Left cardiac atrium (tissue), 4 donors: ENCODE measurements at regions not wholly inside any gene's neighbourhood (a gene's known extent, or its start where the extent isn't known, plus 50 kb on each side); places are given as distances from the start of the nearest gene placed in this dataset.
"Not testable (repeated sequence)": the region's sequence is repeated elsewhere in the genome, so short reads cannot be mapped to it uniquely, and the experiment has no call there.

Experiments used
- ATAC-seq, 2 donors: fragments of 200-7000 bp; cut with Tn5 transposase; one replicate each; pipeline ENCODE4 v1.9.1; 2020; ENCODE audit warnings: mild to moderate bottlenecking in 2 of 2, moderate library complexity in 2 of 2
- DNase-seq: peaks from one replicate; pipeline ENCODE4 v3.0.0-alpha.2; 2020
- intact Hi-C, 2 donors: fragments of 100-400 bp; cut with DNase I; formaldehyde crosslinking; loops; one replicate each; pipeline versions ENCODE4 v1.14.1 to v1.15.1; 2022 to 2023
- donor health status: DM: no; HTN: yes; CAD: no.
- donor health status: DM: no; HTN: yes; CAD: no; lungs with severe emphysema.
- donor health status: DM: yes; HTN: yes; CAD: no.
- donor health status: Dilated cardiomyopathy.

- intact Hi-C loops: no loop called here
- DNase-seq (no peak), ATAC-seq (no peak)
Measured at GRCh38 chr1:30138891-30139290, 584.5 kb downstream of the MATN1 start.

DNA sequence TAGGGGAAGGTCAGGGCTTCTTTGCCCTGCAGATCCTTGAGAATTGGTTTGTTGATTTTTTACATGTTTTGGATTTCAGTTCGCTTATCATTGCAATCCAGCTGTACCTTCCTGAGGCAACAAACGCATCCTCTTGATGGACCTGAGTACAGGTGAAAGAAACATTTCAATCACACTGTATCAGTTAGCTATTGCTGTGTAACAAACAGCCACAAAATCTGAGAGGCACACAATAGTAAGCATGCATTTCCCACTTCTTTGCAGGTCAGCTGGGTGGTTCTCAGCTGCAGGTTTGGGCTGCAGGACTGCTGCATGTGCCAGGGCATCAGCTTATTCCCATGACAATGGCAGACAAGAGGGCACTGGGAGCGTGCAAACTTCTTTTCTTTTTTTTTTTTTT is 586.4 kb downstream of the MATN1 start:
- no peak for ATAC-seq
- intact Hi-C loops: no loop called here
- DNase-seq: no peak

GRCh38 chr1:30135698-30136097 is 587.7 kb downstream of the MATN1 start:
- no peak for DNase-seq
- ATAC-seq: no peak
- intact Hi-C loops: no loop called here

- ATAC-seq (no peak), DNase-seq (no peak)
- intact Hi-C loops: no loop called here
Measured at GRCh38 chr1:30134466-30135217, 588.7 kb downstream of the MATN1 start.

GRCh38 chr1:30133414-30134055 is 589.9 kb downstream of the MATN1 start:
- intact Hi-C loops: no loop called here
- ATAC-seq: no peak
- DNase-seq: no peak

GRCh38 chr1:30132602-30133286 is 590.6 kb downstream of the MATN1 start:
- ATAC-seq (no peak), DNase-seq (no peak)
- intact Hi-C loops: no loop called here

DNA sequence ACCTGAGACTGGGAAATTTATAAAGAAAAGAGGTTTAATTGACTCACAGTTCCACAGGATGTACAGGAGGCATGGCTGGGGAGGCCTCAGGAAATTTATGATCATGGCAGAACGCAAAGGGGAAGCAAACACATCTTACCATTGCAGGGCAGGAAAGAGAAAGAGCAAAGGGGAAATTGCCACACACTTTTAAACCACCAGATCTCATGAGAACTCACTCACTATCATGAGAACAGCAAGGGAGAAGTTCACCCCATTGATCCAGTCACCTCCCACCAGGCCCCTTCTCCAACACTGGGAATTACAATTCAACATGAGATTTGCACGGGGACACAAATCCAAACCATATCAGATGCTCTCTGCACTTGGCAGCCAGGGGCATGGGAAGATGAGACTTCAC is 592.8 kb downstream of the MATN1 start:
- intact Hi-C loops, ATAC-seq, DNase-seq: not testable (repeated sequence)

DNA sequence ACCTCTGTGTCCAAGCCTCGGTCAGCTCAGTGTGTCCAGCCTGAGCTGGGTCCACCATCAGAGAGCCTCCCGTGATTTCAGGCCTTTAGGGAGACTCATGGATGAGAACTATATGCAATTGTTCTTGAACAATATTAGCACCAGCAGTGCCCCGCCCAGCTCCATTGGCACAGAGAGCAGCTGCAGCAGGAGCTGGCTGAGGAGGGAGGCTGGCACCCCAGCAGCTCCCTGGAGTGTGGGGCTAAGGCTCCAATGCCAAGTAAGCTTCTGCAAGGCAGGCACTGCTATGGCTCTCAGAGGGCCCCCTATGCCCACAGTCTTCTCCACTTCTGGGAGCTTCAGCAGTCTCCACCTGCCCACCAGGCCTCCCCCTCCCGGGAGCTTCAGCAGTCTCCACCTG is 593.3 kb downstream of the MATN1 start:
- ATAC-seq (no peak), DNase-seq (no peak)
- intact Hi-C loops: no loop called here

- intact Hi-C loops: no loop called here
- ATAC-seq (no peak), DNase-seq (no peak)
Measured at GRCh38 chr1:30129421-30130055, 593.8 kb downstream of the MATN1 start.

GRCh38 chr1:30129001-30129408 is 594.4 kb downstream of the MATN1 start:
- ATAC-seq (peak; percentile 86 to 88), DNase-seq (no peak)
- intact Hi-C loops: no loop called here

GRCh38 chr1:30126848-30127247 is 596.5 kb downstream of the MATN1 start:
- ATAC-seq (no peak), DNase-seq (no peak)
- intact Hi-C loops: no loop called here

DNA sequence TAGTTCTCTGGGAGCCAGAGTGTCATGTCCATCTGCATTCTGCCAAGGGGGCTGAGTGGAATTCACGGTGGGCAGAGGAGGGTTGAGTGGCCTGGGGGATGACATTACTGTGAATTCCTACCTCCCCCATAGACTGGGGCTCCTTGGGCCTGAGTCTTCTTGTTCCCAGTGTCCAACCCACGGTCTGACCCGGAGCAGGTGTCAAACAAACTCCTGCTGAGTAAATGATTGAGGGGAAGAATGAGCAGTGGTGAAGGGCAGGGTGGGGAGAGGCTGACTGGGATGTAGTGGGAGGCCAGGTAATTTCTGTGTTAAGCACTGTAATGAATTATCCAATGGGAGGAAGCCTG is 597.6 kb downstream of the MATN1 start:
- intact Hi-C loops: no loop called here
- ATAC-seq: no peak
- DNase-seq: no peak

GRCh38 chr1:30125021-30125820 is 598.2 kb downstream of the MATN1 start:
- DNase-seq (no peak), ATAC-seq (no peak)
- intact Hi-C loops: no loop called here

DNA sequence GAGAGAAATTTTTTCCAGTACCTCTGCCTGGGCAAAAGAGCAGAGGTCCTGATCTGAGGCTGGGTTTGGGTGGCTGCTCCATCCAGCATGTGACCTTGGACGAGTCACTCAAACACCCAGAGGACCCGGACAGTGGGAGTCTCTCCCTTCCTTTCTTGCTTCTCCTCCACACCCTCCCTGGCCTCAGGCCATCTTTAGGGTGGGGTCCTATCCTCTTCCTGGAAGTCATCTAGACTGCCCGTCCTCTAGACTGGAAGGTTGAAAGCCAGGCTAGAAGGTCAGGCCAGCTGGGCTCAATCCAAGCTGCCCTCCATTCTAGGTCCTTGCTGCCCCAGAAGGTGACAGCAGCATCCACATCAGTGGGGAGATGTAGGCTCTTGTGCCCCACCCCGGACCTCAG is 599.5 kb downstream of the MATN1 start:
- ATAC-seq: peak in 1 of 2 donors; percentile 21
- intact Hi-C loops: no loop called here
- DNase-seq: peak; percentile 31

GRCh38 chr1:30123036-30123435 is 600.3 kb downstream of the MATN1 start:
- ATAC-seq: no peak
- no peak for DNase-seq
- intact Hi-C loops: no loop called here

GRCh38 chr1:30120245-30121000 is 603.0 kb downstream of the MATN1 start:
- intact Hi-C loops: no loop called here
- ATAC-seq (no peak), DNase-seq (no peak)

DNA sequence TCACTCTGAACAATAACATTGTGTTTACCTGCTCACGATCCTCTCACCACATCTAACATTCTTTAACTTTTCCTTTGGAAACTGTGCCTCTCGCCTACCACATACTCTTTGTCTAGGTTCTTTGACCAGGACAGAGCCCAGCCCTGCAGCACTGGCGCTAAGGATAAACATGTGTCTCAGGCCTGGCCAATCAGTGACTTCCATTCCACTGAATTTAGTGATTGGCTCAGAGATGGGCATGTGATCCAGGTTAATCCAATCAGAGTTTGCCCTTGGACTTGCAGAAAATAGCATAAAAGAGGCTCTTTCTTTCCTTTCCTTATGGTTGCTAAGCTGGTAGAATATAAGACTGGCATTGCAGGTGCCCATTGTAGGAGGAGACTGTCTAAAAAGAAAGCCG is 605.7 kb downstream of the MATN1 start:
- intact Hi-C loops: loop anchor here in 1 of 2 donors (10.0 kb wide), 1 partner anchor 257 kb away; no protein-coding TSS in a partner anchor
- DNase-seq (no peak), ATAC-seq (no peak)

GRCh38 chr1:30111431-30111830 is 612.0 kb downstream of the MATN1 start:
- intact Hi-C loops: loop anchor here (5.0 to 10.0 kb wide), 2 partner anchors 263 to 874 kb away; partner anchors contain the start of gene PTPRU (in 2 of the 2)

More at GRCh38 chr1:30111431-30111830, 612.0 kb downstream of the MATN1 start:
- DNase-seq (peak; percentile 60), ATAC-seq (peak; percentile 77 to 79)
